Central memory CD8-positive, alpha-beta T cell (primary cell): ENCODE measurements at regions not wholly inside any gene's neighbourhood (a gene's known extent, or its start where the extent isn't known, plus 50 kb on each side); places are given as distances from the start of the nearest gene placed in this dataset.

Experiments used
- ATAC-seq: fragments of 150-1000 bp; cut with Tn5 transposase; replicated peaks from 2 replicates; pipeline ENCODE4 v1.10.0; 2022; ENCODE audit warnings: mild to moderate bottlenecking, moderate FRiP score, moderate number of reproducible peaks; ENCODE audit not compliant: poor library complexity, severe bottlenecking; ENCODE audit errors: extremely low read depth
- DNase-seq, 2 donors: peaks; one replicate each; pipeline ENCODE4 v3.0.0; 2021; ENCODE audit warnings: low spot score in 2 of 2
- H3K27ac Mint-ChIP-seq: one replicate; pipeline ENCODE4 v1.8.0; 2022; ENCODE audit warnings: low read depth, mild to moderate bottlenecking, moderate library complexity, mixed read lengths
- H3K27me3 Mint-ChIP-seq: one replicate; pipeline ENCODE4 v1.8.0; 2022; ENCODE audit warnings: mixed read lengths
- H3K36me3 Mint-ChIP-seq: one replicate; pipeline ENCODE4 v1.8.0; 2022; ENCODE audit warnings: mild to moderate bottlenecking, moderate library complexity, mixed read lengths; ENCODE audit not compliant: insufficient read depth
- H3K4me1 Mint-ChIP-seq: one replicate; pipeline ENCODE4 v1.8.0; 2022; ENCODE audit warnings: mixed read lengths
- H3K4me3 Mint-ChIP-seq: one replicate; pipeline ENCODE4 v1.8.0; 2022; ENCODE audit warnings: mild to moderate bottlenecking, moderate library complexity, mixed read lengths
- H3K9me3 Mint-ChIP-seq: one replicate; pipeline ENCODE4 v1.8.0; 2022; ENCODE audit warnings: mixed read lengths

DNA sequence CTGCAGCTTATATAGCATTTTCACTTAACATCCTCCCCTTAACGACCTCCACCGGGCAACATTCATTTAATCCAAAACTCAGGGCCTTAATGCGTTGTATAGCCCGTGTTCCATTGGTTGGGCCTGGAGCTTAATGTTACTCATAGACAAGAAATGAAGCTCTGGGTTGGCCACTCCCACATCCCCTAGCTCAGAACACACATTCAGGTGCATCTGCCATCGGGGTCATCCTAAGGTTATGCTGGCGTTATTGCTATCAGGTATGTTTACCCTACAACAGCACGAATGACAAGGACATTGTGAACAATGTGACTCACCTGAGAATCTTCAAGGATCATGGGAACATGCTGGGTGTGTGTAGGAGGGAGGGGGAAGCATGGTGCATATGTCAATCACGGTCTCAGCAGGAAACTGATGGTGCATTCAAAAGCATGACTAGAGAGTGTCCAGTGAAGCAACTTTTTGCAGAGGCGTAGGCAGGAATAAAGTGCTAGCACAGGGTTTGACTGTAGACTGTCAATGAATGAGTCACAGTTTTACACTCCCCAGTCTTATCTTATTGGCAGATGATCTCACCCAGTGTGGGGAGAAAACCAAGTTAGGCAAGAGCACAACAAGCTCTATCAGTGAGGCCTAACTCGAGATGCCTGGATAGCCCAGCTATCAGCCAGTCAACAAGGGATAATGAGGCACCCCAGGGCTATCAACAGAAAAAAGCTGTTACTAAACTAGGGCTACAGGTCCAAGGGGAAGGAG is 402.1 kb upstream of the MCTP2 start:
- ATAC-seq: no peak
- Mint-ChIP-seq H3K4me3 (no peak overlapping the region), H3K27ac (no peak overlapping the region), H3K4me1 (no peaks in the 10 kb centered on the region), H3K36me3 (no peaks in the 10 kb centered on the region), H3K27me3 (peaks cover 12% of the 10 kb centered on the region), H3K9me3 (no peaks in the 10 kb centered on the region)
- DNase-seq: no peak

DNA sequence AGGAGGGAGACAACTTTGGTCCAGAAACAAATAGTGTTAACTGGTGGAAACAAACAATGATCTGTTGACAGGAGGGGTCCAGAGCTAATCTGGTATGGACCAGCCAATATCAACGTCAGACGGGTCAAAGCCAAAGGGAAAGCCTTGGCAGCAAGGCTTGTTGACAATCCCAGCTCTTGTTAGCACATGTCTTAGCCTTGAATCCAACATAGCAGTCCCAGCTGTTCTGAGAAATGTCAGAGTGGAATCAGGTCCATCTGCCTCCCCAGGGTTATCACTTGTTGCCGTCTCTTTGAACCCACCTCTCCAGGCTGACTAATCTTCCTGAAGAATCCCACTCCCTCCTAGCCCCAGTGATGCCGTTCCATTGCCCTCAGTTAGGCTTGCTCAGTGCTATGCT is 404.6 kb upstream of the MCTP2 start:
- Mint-ChIP-seq H3K27me3 (peaks cover 10% of the 10 kb centered on the region), H3K27ac (no peak overlapping the region), H3K4me1 (no peaks in the 10 kb centered on the region), H3K36me3 (no peaks in the 10 kb centered on the region), H3K4me3 (no peak overlapping the region), H3K9me3 (no peaks in the 10 kb centered on the region)
- no peak for ATAC-seq
- no peak for DNase-seq

DNA sequence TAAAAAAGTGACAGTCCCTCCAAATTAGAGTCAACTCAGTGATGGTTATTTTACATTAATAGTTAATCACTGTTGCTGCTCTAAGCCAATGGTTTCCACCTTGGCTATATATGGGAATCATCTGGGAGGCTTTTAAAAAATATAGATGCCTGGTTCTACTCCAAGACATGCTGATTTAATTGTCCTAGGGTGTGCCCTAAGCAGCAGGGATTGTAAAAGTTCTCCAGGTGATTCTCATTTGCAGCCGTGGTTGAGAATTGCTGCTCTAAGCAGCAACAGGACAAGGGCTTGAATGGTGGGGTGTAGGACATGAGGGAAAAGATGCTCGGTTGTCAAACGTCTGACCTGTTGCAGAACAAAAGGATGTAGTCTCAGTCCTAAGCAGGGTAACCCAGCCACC is 405.1 kb upstream of the MCTP2 start:
- ATAC-seq (no peak), DNase-seq (no peak)
- no peaks in the 10 kb centered on the region for H3K36me3 Mint-ChIP-seq
- H3K4me1 Mint-ChIP-seq: no peaks in the 10 kb centered on the region
- no peak overlapping the region for H3K4me3 Mint-ChIP-seq
- no peak overlapping the region for H3K27ac Mint-ChIP-seq
- H3K9me3 Mint-ChIP-seq: no peaks in the 10 kb centered on the region
- peaks cover 10% of the 10 kb centered on the region for H3K27me3 Mint-ChIP-seq

DNA sequence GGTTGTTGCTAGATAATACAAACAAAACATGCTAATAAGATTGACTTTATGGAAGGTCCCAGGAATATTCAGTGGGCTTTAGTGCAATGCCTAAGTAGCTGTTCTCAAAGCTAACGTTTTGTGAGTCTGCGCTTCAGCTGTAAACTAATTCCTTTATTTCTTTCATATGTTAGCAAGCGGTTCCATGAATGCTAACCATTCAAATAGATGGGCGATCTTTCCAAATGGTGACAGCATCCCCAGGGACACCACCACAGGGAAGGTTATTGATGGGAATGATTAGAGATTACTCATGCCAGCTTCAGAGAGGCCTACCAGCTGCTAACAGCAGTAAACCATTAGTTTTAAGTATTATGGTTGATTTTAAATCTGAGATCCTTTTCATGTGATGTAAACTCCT is 405.7 kb upstream of the MCTP2 start:
- Mint-ChIP-seq H3K36me3 (no peaks in the 10 kb centered on the region), H3K9me3 (no peaks in the 10 kb centered on the region), H3K4me1 (no peaks in the 10 kb centered on the region), H3K27ac (no peak overlapping the region), H3K27me3 (peaks cover 10% of the 10 kb centered on the region), H3K4me3 (no peak overlapping the region)
- no peak for ATAC-seq
- no peak for DNase-seq

DNA sequence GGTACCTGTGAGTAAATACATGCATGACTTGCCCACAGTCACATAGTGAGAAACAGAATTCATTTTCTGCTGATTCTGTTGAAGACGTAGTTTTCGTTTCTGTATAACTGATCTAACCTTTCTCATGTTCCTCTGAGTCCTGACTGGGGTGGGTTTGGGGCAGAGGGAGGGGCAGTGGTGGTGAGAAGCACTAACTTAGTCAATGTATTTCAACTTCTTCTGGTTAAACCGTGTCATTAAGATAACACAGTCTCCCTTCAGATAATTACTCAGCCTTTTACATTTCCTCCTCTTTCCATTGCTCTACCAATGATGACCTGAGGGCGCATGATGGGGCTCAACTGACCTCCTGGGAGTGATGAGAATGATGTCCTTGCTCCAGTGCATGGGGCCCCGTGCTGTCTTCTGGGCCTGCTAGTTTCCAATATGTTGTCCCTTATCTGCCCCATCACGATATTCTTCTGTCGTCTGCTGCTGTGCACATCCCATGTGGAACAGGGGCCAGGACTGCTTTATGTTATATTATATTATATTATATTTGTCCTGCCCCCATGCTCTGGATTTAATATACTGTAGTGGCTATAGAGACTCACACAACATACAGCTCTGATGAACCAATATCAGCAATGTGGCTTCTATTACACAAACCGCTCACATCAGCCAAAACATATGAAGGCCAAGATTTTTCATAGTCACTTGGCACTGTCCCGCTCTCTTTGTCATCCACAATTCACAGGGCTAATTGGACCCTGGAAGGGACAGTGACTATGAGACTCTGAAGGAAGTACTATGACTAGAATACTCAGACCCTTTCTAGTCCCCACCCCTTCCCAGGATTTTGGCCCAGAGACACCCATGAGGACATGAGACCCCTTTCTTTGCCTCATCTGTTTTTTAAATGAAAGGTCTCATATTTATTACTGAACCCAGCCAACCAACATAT is 407.1 kb upstream of the MCTP2 start:
- ATAC-seq: no peak
- peaks cover 10% of the 10 kb centered on the region for H3K27me3 Mint-ChIP-seq
- no peaks in the 10 kb centered on the region for H3K36me3 Mint-ChIP-seq
- no peak for DNase-seq
- H3K4me3 Mint-ChIP-seq: no peak overlapping the region
- H3K4me1 Mint-ChIP-seq: no peaks in the 10 kb centered on the region
- H3K9me3 Mint-ChIP-seq: no peaks in the 10 kb centered on the region
- no peak overlapping the region for H3K27ac Mint-ChIP-seq

DNA sequence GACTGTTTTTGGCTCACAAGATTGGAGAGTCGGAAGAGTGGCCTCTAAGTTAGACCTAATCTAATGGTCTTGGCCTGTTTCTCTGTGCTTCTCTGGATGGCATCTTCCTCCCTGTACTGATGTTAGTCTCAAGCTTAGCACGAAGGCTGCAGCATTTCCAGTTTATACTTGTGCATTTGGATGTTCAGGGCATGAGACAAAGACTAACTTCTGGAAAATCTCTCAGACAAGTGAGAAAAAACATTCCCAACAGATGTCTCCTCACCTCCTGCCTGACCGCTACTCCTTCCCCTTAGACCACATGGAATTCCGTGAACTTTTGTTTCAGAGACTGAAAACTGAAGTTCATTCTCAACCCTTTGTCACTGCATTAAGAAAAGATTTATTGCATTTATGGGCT is 410.8 kb upstream of the MCTP2 start:
- no peaks in the 10 kb centered on the region for H3K36me3 Mint-ChIP-seq

DNA sequence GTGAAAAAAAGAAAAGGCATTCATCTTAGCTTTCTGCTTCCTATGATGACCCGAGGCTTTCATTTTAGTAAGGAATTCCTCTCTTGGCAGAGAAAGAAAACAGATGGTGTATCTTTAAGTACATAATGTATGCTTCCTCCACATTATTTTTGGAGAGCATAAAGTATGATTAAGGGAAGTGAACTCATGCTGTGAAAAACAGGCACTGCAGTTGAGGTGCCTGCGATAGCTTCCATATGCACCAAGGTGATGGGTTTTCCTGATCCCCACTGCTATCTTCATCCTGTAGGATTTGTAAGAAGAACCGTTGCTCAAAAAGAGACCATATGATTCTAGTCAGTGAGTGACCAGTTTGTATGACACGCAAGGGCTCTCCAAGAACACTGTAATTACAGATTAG is 411.5 kb upstream of the MCTP2 start:
- Mint-ChIP-seq H3K27ac (no peak overlapping the region), H3K36me3 (no peaks in the 10 kb centered on the region), H3K9me3 (peaks cover 6% of the 10 kb centered on the region), H3K4me3 (no peak overlapping the region), H3K4me1 (no peaks in the 10 kb centered on the region), H3K27me3 (peaks cover 24% of the 10 kb centered on the region)
- DNase-seq: no peak
- no peak for ATAC-seq

More for the DNA sequence above, 410.8 kb upstream of the MCTP2 start:
- Mint-ChIP-seq H3K9me3 (peaks cover 6% of the 10 kb centered on the region), H3K27me3 (peaks cover 24% of the 10 kb centered on the region), H3K4me1 (no peaks in the 10 kb centered on the region), H3K27ac (no peak overlapping the region), H3K4me3 (no peak overlapping the region)
- ATAC-seq: no peak
- DNase-seq: no peak

DNA sequence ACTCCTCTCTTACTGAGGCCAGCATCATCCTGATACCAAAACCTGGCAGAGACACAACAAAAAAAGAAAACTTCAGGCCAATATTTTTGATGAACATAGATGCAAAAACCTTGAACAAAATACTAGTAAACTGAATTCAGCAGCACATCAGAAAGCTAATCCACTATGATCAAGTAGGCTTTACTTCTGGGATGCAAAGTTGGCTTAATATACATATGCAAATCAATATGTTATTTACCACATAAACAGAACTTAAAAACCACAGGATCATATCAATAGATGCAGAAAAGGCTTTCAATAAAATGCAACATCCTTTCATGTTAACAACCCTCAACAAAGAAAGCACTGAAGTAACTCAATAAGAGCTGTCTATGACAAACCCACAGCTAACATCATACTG is 414.5 kb upstream of the MCTP2 start:
- H3K9me3 Mint-ChIP-seq: peaks cover 6% of the 10 kb centered on the region
- peaks cover 39% of the 10 kb centered on the region for H3K27me3 Mint-ChIP-seq
- H3K4me1 Mint-ChIP-seq: no peaks in the 10 kb centered on the region
- no peak overlapping the region for H3K4me3 Mint-ChIP-seq
- ATAC-seq (no peak), DNase-seq (no peak)
- H3K36me3 Mint-ChIP-seq: no peaks in the 10 kb centered on the region
- H3K27ac Mint-ChIP-seq: no peak overlapping the region

DNA sequence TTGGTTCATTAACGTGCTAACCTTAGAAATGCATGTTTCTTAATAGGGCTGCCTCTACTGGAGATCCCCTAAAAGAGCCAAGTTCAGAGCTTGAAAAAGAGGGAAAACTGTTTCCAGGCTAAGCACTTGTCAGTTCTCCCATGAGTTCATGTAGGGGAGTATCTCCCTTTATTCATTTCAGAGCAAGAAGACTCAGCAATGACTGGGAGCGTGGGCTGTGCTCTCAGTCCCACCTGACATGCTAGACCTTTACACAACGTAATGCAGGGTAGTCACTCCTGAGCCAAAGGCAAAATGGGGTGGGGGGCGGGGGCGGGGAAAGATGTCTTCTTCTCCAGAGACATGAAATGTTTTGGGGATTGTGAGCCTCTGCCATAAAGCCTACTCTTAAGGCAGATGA is 420.1 kb upstream of the MCTP2 start:
- no peak overlapping the region for H3K4me3 Mint-ChIP-seq
- no peak overlapping the region for H3K27ac Mint-ChIP-seq
- H3K4me1 Mint-ChIP-seq: no peaks in the 10 kb centered on the region
- DNase-seq (no peak), ATAC-seq (no peak)
- H3K27me3 Mint-ChIP-seq: peaks cover 49% of the 10 kb centered on the region
- no peaks in the 10 kb centered on the region for H3K36me3 Mint-ChIP-seq
- H3K9me3 Mint-ChIP-seq: no peaks in the 10 kb centered on the region

DNA sequence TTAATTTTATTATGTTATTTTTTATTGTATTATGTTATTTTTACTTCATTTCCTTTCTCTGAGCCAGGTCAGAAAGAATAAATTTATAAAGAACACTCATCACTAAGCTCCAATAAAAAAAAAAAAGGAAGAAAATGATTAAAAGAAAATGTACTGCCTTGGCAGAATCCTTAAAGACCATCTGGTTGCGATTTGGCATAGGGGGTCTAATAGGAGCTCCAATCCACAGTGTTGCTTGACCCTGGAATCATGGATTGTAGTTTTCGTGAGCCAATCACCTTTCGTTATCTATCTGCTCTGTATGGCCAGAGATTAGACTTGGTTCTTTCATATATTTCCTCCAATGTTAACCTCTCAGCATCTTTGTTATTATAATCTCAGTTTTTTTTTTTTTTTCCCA is 421.8 kb upstream of the MCTP2 start:
- H3K4me3 Mint-ChIP-seq: no peak overlapping the region
- H3K36me3 Mint-ChIP-seq: no peaks in the 10 kb centered on the region
- no peaks in the 10 kb centered on the region for H3K9me3 Mint-ChIP-seq
- no peaks in the 10 kb centered on the region for H3K4me1 Mint-ChIP-seq
- no peak for DNase-seq
- ATAC-seq: no peak
- no peak overlapping the region for H3K27ac Mint-ChIP-seq
- peaks cover 38% of the 10 kb centered on the region for H3K27me3 Mint-ChIP-seq

DNA sequence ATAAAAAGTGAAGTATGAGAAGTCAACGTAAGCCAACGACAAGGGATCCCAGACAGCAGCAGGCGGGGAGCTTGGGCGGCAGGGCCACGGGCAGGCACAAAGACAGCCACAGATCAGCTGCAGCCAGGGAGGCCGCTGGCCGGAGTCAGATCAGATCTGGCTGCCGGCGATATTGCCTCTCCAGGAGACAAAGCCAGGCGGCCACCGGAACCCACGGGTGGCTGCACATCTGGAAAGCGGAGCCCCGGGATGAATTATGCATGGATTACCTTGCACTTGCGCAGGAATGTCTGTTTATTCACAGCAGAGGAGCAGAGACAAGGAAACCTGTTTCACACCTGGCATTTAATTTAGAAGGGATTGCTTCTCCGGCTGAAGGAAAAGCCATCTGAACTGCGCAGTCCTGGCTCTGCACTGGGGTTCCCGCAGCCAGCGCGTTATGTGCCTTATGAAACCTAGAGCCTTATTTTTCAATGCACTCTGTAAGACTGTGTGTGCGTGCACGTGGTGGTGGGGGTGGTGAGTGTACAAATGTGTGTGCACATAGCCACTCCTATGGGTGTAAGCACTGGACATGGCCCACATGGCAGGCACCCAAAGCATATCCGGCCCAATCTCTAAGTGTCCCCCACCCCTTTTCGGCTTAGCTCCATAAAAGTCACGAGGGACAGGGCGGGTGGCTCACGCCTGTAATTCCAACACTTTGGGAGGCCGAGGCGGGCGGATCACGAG is 427.8 kb upstream of the MCTP2 start:
- no peak overlapping the region for H3K27ac Mint-ChIP-seq
- no peaks in the 10 kb centered on the region for H3K4me1 Mint-ChIP-seq
- H3K36me3 Mint-ChIP-seq: no peaks in the 10 kb centered on the region
- DNase-seq (no peak), ATAC-seq (no peak)
- no peak overlapping the region for H3K4me3 Mint-ChIP-seq
- H3K27me3 Mint-ChIP-seq: no peaks in the 10 kb centered on the region
- no peaks in the 10 kb centered on the region for H3K9me3 Mint-ChIP-seq

DNA sequence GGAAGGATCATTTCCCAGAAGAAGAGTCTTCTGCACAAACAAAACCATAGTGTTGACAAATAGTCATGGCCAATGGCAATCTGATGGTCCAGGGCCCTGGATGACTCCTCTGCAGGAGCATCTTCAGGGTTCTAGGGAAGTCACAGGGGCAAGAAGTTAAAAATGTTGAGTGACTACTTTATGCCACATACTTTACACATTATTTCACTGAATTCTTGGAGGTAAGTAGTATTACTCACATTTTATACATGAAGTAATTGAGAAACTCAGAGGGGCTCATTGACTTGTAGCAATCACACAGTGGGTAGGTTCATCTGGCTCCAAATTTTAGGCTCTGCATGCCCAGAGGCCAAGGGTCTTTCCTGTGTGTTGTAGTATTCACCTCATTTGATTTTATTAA is 430.2 kb upstream of the MCTP2 start:
- Mint-ChIP-seq H3K36me3 (no peaks in the 10 kb centered on the region), H3K27ac (no peak overlapping the region), H3K4me1 (no peaks in the 10 kb centered on the region), H3K4me3 (no peak overlapping the region), H3K27me3 (no peaks in the 10 kb centered on the region), H3K9me3 (no peaks in the 10 kb centered on the region)
- DNase-seq (no peak), ATAC-seq (no peak)
